Putamen (tissue), 1 donor: ENCODE measurements at regions not wholly inside any gene's neighbourhood (a gene's known extent, or its start where the extent isn't known, plus 50 kb on each side); places are given as distances from the start of the nearest gene placed in this dataset.
"Not testable (repeated sequence)": the region's sequence is repeated elsewhere in the genome, so short reads cannot be mapped to it uniquely, and the experiment has no call there.

ENCODE experiments used
- DNase-seq: peaks from one replicate; pipeline ENCODE4 v3.0.0-alpha.2; 2016; ENCODE audit warnings: low spot score

GRCh38 chr6:112651239-112651638 lies 304.1 kb downstream of the RFPL4B start:
- DNase-seq, result peak; percentile 40

GRCh38 chr6:112659912-112660311 lies 312.8 kb downstream of the RFPL4B start:
- DNase-seq, result no peak

- no peak for DNase-seq
These were observed 313.5 kb downstream of the RFPL4B start for GRCh38 chr6:112660626-112661025.

- DNase-seq, result no peak
These were observed 316.6 kb downstream of the RFPL4B start for GRCh38 chr6:112663698-112664097.

GRCh38 chr6:112665114-112665513 lies 318.0 kb downstream of the RFPL4B start:
- DNase-seq, result no peak

- DNase-seq, result no peak
These were observed 318.7 kb downstream of the RFPL4B start for GRCh38 chr6:112665815-112666214.

- no peak for DNase-seq
These were observed 320.3 kb downstream of the RFPL4B start for GRCh38 chr6:112667427-112667826.

GRCh38 chr6:112680091-112680490 lies 333.0 kb downstream of the RFPL4B start:
- DNase-seq, result no peak

- no peak for DNase-seq
These were observed 334.9 kb downstream of the RFPL4B start for GRCh38 chr6:112682071-112682470.

- DNase-seq, result no peak
These were observed 336.0 kb downstream of the RFPL4B start for GRCh38 chr6:112683106-112683505.

- no peak for DNase-seq
These were observed 336.8 kb downstream of the RFPL4B start for GRCh38 chr6:112683926-112684325.

GRCh38 chr6:112685521-112686220 lies 338.5 kb downstream of the RFPL4B start:
- not testable (repeated sequence) for DNase-seq

GRCh38 chr6:112688487-112689165 lies 341.5 kb downstream of the RFPL4B start:
- DNase-seq, result not testable (repeated sequence)

- not testable (repeated sequence) for DNase-seq
These were observed 342.2 kb downstream of the RFPL4B start for GRCh38 chr6:112689183-112689858.

- no peak for DNase-seq
These were observed 343.5 kb downstream of the RFPL4B start for GRCh38 chr6:112690497-112691202.

- no peak for DNase-seq
These were observed 344.2 kb downstream of the RFPL4B start for GRCh38 chr6:112691289-112691688.

- DNase-seq, result no peak
These were observed 347.9 kb downstream of the RFPL4B start for GRCh38 chr6:112695001-112695400.

GRCh38 chr6:112697265-112697664 lies 350.1 kb downstream of the RFPL4B start:
- DNase-seq, result no peak

- no peak for DNase-seq
These were observed 354.1 kb downstream of the RFPL4B start for GRCh38 chr6:112701201-112701600.

GRCh38 chr6:112710710-112711109 lies 363.6 kb downstream of the RFPL4B start:
- no peak for DNase-seq

GRCh38 chr6:112713402-112713801 lies 366.3 kb downstream of the RFPL4B start:
- DNase-seq, result no peak

GRCh38 chr6:112717401-112717800 lies 370.3 kb downstream of the RFPL4B start:
- no peak for DNase-seq
